CD4-positive, alpha-beta T cell treated with Interleukin-21 for 1 hour (primary cell): ENCODE measurements at regions not wholly inside any gene's neighbourhood (a gene's known extent, or its start where the extent isn't known, plus 50 kb on each side); places are given as distances from the start of the nearest gene placed in this dataset.

ENCODE experiments used
- DNase-seq: peaks from one replicate; pipeline ENCODE4 v3.0.0-alpha.2; 2020

DNA sequence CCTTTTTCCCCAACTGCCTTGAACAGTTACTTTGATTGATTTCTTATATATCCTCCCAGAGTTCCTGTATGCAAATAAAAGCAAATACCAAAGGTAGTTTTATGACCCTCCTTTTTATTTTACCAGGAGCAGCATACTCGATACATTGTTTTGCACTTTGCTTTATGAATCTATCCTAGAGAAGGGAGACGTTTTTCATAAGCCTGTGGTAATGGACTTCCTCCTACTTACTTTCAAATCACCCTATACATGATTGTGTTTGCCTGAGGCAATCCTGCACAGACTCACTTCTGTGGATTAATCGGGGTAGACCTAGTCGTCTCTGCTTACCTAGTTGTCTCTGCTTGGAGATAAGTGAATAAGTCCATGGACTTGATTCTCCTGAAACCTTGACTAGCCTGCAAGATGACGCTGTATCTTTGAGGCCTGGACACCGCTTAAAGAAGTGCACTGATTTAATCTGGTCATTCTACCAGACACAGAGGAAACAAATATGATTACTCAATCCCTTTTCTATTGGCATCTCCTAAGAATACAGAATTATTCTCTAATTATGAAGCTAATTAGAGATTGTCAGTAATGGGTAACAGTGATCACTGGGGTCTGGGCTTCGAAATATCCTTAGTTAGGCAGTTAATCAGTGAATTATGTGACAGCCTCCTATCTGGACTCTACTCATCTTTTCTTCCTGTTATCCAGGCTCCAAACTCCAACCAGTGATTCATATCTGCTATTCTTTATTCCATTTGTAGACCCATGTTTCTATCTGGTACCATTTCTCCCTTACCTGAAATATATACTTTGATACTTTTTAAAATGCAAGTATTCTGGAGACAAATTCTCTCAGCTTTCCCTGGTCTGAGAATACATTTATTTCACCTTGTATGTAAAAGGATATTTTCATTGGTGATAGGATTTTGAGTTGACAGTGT is 447.4 kb upstream of the TRIB2 start:
- DNase-seq, result no peak

DNA sequence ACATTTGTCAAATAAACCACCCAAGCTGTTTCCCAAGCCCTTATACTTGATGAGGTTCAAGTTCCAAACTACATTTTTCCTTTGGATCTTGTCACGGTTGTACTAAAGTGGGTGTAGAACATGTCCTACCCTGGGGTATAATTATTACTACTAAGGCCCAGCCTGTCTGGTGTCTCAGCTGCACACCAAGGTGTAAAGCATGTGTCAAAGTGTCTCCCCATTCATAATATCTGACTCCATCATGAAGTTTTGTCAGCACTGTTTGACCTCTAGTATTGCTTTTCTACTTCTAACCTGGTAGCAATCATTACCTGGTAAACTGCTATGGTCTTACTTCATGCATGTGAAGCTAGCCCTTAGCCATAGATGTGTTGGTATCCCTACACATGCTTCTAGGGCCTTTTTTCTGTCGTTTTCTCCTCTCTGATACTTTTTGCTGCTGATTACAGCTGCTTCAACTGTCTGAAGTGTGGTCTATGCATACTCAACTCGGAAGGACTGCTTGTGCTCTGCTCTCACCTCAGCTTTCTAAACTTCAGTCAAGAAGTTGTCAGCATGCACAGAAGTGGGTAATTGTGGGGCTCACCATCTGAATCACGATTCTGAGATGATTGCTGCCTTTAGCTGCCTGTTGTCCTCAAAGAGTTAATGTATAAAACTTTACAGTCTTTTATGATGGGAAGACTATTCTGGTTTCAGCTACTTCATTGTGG is 445.7 kb upstream of the TRIB2 start:
- no peak for DNase-seq

DNA sequence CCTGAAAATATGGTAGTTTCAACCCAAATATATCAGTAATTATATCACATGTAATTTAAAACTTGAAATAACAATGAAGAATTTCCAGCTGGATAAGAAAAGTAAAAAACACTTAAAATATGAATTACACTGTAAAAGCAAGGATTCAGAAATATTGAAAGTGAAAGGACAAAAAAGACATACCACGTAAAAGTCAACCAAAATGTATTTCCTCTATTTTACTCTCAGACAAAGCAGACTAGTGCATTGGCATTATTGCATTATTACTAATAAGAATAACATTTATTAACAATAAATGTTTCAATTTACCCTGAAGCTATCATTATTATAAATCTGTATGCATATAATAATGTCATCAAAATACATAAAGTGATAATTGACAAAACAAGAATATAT is 445.1 kb upstream of the TRIB2 start:
- DNase-seq, result no peak

DNA sequence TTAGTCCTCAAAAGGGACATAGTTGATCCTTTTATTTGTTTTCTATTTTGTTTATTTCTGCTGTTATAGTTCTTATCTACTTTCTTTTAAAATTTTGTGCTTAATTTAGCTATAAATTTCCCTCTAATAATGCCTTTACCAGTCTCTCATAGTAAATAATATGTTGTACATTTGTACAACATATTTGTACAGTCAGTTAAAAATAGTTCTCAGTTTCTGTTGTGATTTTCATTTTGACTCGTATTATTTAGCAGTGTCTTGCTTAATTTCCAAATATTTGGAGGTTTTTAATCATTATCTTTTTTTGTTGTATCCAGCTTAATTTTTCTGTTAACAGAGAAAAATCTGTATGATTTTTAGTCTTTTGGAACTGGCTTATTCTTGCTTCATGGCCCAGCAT is 443.6 kb upstream of the TRIB2 start:
- no peak for DNase-seq

DNA sequence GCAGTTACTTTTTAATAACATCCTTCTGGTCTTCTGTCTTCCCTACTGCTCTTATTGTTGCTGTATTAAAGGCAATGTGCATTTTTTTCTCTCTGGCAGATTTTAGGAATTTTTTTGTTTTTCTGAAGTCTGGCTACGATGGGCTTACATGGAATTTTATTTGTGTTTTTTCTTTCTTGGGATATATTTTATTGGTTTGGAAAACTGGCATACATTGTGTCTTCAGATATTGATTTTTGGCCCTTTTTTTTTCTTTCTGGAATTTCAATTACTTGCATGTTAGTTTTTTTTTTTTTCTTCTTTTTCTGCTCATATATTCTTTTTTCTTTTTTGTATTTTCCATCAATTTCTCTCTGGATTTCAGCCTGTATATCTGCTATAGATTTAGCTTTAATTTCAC is 442.1 kb upstream of the TRIB2 start:
- no peak for DNase-seq

DNA sequence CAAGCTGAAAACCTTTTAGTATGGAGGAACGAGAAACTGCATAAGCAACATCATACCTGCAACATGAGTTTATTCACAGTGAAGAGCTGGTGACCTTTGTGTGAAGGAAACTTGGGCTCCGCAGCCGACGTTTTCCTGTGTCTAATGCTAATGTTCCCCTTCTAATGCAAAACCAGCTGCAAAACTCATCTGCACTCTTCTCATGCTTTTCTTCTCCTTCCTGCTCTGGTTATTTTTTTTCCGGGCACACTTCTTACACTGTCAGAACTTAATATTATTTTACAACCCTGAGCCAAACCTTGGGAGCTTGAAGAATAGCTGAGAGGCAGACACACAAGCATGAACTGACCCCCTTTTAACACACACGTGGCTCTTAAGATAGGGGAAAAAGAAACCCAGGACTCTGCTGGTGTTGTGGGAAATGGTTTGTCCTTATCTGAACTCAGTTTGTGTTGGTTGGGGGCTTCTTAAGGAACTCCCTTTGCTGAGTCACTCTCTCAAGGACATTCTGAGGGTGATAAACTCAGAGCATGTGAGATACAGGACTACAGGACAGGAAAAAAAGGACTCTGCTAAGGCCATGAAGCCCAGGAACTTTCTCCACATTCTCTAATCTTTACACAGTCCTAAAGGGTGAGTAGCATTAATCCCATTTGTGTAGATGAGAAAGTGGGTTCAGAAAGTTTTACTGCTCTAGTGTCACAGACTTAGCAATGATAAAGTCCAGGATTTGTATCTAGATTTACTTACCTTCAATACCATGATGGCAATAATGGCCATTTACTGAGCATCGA is 439.3 kb upstream of the TRIB2 start:
- no peak for DNase-seq

DNA sequence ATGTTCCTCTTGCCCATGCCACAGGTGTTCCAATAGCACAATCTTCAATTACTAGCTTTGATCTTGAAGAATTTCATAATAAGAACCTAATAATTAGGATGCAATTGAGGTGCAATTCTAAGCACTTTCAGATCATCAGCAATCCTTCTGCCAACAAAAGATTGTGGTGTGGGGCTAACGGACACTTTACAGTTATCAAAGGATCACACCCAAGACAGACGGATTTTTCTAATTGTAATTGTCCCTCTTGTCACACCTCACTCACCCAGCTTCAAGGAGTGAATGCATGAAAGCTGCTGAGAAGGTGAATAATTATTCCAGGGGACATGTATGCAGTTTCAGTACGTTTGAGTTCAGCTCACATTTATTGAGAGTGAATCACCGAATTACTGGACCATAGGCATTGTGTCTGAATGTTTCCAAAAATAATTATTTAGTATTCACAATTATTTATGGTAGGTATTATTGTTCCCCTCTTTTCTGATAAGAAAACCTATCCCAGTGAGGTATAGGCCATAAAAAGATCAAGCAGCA is 438.5 kb upstream of the TRIB2 start:
- no peak for DNase-seq

DNA sequence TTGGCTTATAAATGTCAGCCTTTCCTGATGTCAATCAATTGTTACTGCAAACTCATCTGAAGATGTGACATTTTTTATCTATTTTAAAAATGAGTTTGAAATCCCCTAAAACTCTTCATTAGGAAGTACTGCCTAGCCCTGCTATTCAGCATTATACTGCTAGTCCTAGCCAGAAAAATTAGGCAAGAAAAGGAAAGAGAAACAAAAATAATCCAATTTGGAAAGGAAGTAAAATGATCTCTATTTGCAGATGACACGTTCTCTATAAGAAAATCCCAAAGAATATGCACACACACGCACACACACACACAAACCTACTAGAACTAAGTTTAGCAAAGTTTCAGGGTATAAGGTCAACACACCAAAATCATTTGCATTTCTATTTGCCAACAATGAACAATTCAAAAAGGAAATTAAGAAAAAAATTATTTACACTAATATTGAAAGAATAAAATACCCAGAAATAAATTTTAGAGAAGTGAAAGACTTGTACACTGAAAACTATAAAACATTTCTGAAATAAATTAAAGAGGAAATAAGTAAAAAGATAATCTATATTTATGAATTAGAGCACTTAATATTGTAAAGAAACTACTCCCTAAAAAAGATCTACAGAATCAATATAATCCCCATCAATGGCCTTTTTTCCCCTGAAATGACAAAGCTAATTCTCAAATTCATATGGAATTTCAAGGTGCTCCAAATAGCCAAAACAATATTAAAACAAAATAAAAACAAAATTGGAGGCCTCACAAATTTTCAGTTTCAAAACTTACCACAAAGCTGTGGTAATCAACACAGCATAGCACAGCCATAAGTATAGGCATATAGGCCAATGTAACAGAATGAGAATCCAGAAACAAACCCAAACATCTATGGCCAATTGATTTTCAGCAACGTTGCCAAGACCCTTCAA is 433.7 kb upstream of the TRIB2 start:
- DNase-seq, result no peak

DNA sequence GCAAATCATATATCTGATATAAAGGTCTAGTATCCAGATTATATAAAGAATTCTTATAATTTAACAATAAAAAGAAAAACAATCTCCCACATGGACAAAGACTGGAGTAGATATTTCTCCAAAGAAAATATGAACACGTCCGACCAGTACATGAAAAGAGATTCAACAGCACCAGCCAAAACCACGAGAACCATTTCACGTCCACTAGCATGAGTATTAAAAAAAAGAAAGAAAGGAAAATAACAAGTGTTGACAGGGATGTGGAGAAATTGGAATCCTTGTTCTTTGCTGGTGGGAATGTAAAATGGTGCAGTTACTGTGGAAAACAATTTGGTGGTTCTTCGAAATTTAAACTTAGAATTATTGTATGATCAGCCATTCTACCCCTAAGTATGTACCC is 432.7 kb upstream of the TRIB2 start:
- no peak for DNase-seq

DNA sequence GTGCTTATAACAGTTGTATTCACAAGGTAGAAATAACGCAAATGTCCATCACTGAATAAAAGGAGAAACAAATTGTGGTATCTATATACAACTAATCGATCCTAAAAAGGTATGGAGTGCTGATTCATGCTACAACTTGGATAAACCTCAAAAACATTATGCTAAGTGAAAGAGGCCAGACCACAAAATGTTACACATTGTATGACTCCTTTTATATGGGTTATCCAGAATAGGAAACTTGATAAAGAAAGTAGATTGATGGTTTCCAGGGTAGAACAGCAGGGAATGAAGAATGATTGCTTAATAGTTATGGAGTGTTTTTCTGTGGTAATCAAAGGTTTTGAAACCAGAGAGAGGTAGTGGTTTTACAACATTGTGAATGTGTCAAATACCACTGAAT is 432.2 kb upstream of the TRIB2 start:
- DNase-seq, result no peak

DNA sequence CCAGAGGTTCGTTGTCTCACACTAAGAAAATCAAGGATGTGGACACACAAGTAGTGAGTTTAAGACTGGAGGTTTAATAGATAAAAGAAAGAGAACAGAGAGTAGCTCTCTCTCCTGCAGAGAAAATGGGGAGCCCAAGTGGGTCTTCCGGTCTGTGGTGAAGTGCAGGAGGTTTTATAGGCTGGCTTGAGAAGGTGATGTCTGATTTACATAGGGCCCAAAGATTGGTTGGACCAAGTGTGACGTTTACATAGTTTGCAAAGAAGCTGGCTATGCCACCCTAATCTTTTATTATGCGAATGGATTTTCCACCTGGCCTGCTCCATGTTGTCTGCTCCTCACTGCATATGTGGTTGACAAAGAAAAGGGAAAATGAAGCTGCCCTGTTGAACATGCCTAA is 430.4 kb upstream of the TRIB2 start:
- DNase-seq, result no peak

DNA sequence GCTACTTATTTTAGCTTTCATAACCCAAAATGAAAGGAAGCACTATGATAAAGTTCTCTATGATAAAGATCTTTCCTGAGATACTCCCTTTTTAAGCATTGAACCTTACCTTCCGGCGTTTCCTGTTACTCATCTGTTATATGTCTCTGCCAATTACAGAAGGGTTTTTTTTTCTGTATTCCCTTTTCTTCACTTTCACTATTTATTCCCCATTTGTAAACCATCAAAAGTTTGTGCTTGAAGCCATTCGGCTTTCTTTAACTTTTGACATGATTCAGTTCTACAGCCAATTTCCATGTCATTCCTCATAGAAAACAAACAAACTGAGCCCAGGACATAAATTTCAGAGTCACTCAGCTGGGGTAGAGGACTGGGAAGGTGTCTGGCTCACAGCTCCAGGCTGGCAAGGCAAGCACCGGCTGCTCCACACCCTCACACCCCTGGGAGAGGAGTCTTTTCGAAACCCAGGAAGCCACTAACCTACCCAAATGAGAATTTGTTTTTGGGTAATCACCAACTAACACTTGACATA is 429.4 kb upstream of the TRIB2 start:
- DNase-seq, result no peak

DNA sequence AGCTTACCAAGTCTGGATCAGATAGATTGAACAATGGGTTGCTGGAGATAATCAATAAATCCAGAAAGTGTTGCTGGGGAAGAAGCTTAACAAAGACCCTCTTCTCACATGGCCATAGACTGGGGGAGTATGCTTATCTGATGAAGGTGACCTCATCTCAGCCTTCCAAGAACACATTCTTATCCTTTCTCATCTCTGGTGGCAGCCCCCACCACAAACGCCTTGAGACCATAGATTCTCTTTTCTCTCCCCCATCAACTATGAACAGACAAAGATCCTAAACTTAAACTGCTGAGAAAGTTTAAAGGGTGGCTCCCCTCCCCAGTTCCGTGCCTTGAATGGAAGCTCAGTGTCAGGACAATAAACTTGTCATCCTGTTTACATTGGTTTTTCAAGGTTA is 428.7 kb upstream of the TRIB2 start:
- no peak for DNase-seq

DNA sequence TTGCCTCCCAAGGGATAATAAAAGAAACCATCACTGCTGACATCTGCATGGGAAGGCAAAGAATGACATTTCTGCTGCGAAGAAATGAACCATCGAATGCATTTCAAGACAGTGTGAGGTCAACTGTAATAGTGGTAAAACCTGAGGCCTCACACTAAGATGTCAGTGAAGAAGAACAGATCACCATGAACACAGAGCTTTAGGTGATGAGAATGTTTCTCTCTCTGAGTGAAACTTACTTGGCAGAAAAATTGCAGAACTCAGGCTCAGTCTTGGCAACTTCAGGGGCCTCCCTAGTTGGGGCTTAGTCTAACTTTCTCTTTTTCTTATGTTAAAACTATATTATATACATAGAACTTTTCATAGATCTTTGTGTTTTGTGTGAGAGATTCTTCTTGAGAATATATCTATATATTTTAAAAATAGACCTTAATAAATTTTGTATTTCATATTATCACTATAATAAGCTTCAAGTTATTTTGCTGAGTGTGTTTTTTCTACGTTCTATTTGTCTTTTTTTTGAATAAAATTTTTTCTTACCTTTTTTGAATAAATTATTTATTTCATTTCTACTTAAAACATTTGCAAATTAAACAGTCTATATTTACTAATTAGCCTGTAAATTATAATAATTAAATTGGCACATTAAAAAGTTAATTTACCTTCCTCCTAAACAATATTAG is 427.5 kb upstream of the TRIB2 start:
- no peak for DNase-seq

DNA sequence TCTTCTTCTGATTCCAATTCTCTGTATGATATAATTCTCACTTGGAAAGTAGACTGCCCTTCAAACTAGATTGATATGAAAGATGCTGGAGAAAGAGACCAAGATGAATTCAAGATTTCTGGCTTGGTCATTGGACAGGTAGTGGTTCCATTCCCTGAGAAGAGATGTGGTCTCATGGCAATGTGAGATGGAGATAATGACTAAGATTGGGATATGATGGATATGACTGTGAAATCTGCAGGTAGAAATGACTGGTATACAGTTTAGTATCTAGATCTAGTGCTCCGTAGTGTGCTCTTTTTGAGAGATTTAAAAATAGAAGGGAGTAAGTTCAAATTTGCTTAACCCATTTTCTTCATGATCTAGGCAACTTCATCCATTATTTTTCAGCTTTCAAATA is 425.4 kb upstream of the TRIB2 start:
- no peak for DNase-seq

DNA sequence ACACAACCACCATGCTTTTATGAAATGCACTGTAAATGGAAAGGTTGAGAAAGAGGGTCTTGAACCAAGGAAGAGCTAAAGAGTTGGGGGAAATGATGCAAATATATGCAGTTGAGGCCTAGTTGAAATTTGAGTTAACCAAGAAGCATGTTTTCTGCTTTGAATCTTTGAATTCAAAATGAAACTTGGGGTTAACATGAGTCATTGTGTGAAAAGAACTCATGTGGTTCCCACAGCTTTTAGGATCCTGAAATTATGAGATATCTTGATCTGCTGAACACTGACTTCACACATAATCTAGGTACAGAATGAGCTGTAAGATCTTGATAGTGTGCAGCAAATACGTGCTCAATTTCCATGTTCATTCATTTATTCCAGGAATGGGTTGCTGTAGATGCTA is 422.9 kb upstream of the TRIB2 start:
- DNase-seq, result no peak

DNA sequence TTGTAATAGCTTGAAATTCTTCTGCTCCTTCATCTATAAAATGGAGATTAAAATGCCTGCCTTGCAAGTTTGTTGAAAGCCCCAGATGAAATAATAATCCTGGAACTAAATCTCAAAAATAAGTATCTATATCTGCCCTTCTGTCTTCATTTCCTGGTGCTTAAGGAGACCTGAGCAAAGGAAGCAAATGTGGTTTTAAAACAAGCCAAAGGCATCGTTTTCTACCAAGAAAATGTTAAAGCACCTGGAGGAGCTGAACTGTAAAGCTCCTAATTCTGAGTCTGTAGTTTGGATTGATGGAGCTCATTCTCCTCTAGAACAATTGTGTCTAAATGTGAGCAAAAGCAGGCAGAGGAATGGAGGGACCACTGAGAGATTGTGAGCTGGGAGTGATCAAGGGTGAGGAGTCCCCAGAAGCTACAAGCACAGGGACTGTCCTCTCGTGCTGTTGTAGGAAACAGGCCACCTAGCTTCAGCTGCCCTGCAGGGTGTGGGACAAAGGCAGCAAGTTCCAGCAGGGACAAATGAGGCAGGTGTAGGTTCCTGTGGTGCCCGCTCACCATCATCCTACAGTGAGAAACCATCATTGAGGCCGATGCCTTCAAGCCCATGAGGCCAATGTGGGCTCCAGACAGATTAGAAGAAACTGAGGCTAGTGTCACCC is 420.7 kb upstream of the TRIB2 start:
- no peak for DNase-seq

DNA sequence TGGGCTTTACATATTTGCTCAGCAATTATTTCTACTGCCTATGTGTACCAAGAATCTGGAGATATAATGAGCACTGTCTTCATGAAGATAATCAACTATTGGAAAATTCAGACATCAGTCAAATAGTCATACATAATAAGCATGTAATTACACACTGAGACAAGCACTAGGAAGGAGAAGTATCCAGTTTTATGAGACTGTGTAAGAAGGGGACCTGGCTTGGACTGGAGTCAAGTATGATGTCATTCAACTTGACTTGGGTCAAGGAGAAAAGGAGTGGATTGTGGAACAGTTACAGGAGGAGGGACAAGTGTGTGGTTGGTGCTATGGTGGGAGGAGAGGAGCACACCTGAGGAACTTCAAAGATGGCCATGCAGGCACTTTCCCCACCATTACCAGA is 419.8 kb upstream of the TRIB2 start:
- no peak for DNase-seq

DNA sequence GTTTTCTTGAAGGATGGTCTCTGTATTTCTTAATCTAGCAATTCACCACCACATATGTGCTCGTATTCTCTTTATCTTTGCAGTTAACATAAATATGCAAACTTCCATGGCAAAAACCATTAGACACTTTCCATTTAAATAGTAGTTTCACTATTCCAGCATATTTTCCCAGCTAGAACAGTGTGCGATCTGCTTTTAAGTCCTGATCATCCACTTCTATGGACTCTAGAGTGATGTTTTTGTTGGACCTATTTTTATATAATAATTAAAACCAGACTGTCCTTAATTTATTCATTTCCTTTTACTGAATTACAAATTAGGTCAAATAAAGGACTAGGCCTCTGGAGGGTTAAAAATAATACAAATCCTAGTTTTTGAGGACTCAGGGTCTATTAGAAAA is 418.4 kb upstream of the TRIB2 start:
- DNase-seq, result no peak

DNA sequence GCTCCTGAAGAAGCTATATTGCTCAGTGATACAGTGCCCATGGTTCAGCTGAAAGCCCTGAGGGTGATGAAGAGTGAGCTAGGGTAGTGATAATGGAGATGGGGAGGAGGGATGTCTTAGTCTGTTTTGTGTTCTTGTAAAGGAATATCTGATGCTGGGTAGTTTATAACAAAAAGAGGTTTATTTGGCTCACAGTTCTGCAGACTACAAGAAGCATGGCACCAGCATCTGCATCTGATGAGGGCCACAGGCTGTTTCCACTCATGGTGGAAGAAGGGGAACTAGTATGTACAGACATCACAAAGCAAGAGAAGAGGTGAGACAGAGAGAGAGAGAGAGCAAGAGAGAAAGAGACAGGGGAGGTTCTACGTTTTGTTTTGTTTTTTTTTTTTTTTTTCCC is 417.3 kb upstream of the TRIB2 start:
- DNase-seq, result no peak
